Activated T-cell treated with anti-CD3 and anti-CD28 coated beads for 1 hour (primary cell): ENCODE measurements at regions not wholly inside any gene's neighbourhood (a gene's known extent, or its start where the extent isn't known, plus 50 kb on each side); places are given as distances from the start of the nearest gene placed in this dataset.
"Not testable (repeated sequence)": the region's sequence is repeated elsewhere in the genome, so short reads cannot be mapped to it uniquely, and the experiment has no call there.

Experiments used
- DNase-seq: peaks from one replicate; pipeline ENCODE4 v3.0.0-alpha.2; 2020; ENCODE audit warnings: low read depth

DNA sequence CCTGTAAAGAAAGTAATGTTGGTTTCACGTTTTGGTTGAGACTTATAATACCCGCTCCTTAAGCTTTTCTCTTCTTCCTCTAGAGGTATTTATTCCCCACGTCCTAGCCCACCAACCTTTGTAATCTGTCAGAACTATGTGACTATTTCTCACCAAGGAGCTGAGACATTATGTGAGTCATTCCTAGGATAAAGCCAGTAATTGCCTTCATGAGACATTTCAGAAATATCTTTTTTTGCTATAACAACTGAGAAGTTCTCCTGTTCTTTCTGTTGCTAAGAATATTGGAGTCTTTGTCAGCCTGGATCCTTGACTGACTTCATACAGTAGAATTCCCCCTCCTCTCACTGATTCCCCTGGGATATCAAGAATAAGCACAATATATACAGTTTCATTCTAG is 1497.0 kb upstream of the TENM4 start:
- DNase-seq, result no peak

DNA sequence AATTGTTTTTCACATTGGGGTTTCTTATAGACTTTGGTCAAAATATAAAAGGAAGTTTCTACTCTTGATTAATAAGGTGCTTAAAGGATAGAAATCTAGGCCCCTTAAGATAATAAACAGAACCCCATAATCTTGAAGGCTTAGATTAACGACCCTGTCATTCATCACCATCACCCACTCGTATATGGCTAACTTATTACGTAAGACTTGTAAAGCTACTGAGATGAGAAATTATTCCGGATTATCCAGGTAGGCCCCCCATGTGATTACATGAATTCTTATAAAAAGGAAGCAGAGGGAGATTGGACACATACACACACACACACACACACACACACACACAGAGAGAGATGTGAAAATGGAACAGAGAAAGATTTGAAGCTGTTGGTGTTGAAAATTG is 1489.2 kb upstream of the TENM4 start:
- no peak for DNase-seq

DNA sequence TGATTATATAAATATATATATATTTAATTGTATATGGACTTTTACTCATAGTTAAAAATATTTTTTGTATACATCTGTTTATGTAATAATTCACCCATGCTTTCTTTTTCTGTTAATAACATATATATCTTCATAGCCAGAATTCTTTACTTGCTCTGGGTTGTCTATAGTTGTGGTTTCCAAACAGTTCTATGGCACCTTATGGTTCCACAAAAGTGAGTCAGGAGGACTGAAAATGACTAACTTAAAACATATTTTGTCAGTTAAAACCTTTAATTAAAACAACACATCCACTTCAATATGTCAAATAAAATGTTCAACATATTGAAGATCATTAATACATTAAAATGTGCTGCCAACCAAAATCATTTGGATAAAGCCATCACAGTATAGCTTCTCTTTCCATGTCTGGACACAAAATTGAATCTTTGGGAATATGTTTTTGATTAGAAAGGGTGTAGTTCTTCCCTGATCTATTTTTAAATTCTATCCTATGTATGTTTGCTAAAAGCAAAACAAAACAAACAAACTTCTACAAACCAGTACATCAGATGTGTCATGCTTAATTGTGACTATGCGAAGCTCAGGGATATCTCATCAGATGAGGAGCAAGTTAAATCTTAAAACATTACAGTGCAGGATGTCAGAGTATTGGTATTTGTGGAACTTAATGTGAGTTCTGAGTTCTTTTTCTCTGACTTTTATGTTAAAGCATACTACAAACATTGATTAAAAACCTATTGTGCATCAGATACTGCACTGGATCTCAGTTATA is 1488.4 kb upstream of the TENM4 start:
- no peak for DNase-seq

- DNase-seq, result no peak
Measured at GRCh38 chr11:80925321-80925720, 1484.5 kb upstream of the TENM4 start.

- not testable (repeated sequence) for DNase-seq
Measured at GRCh38 chr11:80921310-80921709, 1480.5 kb upstream of the TENM4 start.

GRCh38 chr11:80916173-80916798 is 1475.5 kb upstream of the TENM4 start:
- DNase-seq, result no peak

- DNase-seq, result no peak
Measured at GRCh38 chr11:80914311-80914710, 1473.5 kb upstream of the TENM4 start.

DNA sequence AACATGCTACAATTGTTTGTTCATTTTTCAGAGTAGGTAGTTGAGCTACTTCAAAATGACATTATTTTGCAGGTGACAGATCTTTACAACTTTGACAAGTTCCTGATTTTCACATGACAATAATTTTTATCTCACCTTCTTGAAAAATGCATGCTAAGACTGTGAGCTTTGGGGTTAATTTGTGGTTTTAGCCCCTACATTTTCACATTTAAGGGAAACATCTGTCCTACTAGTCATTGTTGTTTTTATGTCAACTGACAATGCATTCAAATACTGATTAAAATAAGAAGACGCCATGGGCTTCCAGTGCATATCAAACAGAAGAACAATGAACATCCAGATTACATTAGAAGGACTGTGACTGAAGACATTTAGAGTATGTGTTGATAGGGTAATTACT is 1470.8 kb upstream of the TENM4 start:
- DNase-seq, result no peak

DNA sequence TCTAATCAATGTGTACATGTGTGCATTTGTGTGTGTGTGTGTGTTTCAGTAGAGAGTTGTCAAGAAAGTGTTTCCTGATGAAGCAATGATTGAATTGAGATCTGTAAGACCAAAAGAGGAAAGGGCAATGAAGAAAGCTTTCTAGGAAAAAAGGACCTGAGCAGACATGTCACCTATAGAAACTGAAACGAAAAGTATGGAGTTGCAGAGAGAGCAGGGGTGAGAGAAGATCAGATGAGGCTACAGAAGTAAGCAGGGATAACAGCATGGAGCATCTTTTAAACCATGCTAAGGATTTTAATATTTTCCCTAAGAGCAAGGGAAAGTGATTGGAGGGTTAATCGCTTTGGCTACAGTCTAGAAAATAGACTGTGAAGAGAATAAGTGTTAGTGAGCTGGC is 1459.4 kb upstream of the TENM4 start:
- no peak for DNase-seq

DNA sequence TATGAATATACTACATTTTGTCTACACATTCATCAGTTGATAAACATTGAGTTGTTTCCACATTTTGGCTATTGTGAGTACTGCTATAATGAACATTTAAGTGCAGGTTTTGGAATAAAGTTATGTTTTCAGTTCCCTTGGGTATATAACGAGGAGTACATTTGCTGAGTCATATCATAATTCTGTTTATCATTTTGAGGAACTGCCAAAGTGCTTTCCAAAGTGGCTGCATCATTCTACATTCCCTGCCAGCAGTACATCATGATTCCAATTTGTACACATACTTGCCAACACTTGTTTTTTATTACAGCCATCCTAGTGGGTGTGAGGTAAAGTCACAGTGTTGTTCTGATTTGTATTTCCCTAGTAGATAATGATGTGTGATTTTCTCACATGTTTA is 1458.6 kb upstream of the TENM4 start:
- DNase-seq, result no peak

DNA sequence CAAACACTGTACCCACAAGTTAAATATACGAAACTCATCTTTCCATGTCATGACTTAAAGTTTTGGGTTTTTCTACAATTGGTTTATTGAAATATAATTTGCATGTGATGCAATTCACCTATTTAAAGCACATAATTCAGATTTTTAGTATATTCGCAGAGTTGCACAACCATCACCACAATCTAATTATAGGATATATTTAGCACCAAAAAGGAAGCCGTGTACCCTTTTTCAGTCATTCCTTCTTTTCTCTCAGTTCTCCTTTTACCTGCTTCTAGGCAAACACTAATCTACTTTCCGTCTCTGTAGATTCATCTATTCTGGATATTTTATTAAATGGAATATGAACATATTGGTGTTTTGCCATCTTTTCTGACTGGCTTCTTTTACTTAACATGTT is 1458.1 kb upstream of the TENM4 start:
- DNase-seq, result no peak

- no peak for DNase-seq
Measured at GRCh38 chr11:80886684-80887083, 1445.9 kb upstream of the TENM4 start.

GRCh38 chr11:80873310-80873999 is 1432.6 kb upstream of the TENM4 start:
- no peak for DNase-seq

DNA sequence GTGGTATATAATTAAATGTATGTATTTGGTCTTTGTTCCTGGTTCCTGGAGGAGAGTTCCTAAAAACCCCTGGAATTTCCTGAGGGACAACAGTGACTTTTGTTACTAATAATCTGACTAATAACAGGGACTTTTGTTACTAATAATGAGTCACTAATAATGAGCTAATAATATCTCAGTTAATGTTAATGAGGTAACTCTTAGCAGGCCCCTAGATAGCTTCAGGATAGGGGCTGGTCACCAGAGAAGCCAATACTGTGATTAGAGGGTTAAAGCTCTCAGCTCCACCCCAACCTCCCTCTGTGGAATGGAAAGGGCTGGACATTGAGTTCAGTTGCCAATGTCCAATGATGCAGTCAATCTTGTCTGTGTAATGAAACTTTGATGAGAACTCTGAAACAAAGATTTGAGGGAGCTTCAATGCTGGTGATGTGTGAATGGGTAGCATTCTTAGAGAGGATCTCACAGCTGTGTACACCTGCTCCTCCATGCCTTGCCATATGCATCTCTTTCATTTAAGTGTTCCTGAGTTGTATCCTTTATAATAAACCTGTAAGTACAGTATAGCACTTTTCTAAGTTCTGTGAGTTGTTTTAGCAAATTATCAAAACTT is 1431.4 kb upstream of the TENM4 start:
- no peak for DNase-seq

DNA sequence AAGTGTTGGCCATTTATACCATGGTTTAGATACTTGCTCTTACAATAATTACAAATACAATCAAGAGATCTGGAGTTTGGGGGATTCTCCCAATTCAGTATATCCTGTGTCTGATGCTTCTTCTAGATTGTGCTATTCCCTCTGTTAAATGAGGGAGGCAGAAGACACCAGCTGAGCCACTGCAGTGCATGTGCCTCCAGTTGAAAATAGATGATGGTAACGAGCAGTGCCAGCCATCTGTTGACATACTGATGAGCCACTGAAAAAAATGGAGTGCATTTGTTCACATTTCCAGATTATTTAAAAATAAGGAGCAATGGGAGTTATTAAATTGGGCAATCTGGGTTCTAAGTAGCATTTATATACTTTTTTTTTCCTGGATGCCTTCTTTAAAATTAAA is 1428.0 kb upstream of the TENM4 start:
- no peak for DNase-seq

DNA sequence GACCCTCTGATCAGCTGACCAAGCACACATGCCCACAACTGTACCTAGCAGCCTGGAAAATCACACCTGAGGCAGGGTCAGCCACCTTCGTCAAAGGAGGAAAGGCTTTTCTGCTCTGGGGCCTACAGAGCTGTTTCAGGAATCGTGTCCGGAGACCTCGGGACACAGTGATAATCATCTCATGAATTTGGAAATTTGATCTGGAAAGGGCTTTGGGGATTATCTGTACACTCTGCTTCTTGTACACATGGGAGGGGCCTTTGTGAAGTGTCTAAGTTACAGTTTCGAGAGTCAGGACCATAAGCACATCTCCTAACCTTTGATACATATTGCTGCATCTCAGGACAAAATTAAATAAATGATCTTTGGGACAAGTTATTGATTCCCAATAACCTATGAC is 1421.2 kb upstream of the TENM4 start:
- no peak for DNase-seq

- no peak for DNase-seq
Measured at GRCh38 chr11:80861193-80861592, 1420.4 kb upstream of the TENM4 start.

DNA sequence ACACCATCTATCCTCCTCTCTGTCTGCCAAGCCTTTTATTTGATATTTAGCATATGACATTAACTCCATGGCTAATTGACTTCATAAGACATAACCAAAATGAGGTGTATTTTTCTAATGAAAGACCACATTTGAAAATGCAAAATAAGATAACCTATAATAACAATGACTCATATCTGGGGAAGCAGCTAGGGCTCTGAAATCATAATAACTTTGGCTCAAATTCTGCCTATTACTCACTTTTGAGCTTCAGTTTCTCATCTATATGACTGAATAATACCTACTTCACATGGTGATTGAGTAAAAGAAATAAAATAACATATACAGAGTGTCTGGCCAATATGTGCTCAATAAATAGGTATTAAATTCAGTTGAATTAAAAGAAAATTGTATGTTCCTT is 1419.8 kb upstream of the TENM4 start:
- DNase-seq, result no peak

DNA sequence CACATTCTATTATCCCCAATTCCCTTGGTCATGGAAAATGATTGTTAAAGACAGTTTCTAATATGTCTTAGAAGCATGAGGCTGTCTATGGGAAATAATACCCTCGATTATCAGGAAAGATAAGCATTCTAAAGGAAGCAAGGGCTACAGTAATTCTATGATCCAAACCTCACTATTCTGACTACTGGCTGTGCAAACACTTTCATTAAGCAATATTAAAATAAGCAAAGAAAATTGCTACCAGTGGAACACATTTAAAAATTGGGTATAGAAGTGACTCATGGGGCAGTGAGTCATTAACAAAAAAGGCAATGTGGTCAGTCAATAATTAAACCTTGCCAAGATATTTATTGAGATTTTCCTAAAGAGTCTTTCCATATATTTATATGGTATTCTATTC is 1415.2 kb upstream of the TENM4 start:
- no peak for DNase-seq

GRCh38 chr11:80855426-80855825 is 1414.6 kb upstream of the TENM4 start:
- DNase-seq, result no peak

GRCh38 chr11:80849253-80849652 is 1408.4 kb upstream of the TENM4 start:
- DNase-seq, result no peak

DNA sequence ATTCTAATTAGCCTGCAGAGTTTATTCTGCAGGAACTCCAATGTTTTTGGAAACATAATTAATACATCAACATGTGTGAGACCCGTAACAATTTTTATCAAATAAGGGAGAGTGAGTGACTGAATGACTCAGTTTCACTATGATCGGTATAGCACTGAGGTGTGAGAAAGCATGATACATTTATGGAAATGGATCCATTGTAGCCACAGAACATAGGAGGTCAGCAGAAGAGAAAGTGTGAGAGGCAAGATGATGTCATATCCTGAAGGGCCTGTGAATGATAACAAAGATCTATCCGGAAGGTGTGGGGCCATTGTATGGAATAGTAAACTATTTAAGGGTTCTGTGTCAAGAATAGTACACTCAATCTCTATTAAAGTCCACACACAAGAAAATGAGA is 1406.1 kb upstream of the TENM4 start:
- DNase-seq, result no peak

- DNase-seq, result no peak
Measured at GRCh38 chr11:80846442-80846841, 1405.6 kb upstream of the TENM4 start.
